Kidney epithelial cell (primary cell): ENCODE measurements at regions not wholly inside any gene's neighbourhood (a gene's known extent, or its start where the extent isn't known, plus 50 kb on each side); places are given as distances from the start of the nearest gene placed in this dataset.

ENCODE experiments used
- DNase-seq: peaks from one replicate; pipeline ENCODE4 v3.0.0-alpha.2; 2010; ENCODE audit warnings: low read depth
- H3K27me3 ChIP-seq: 2 replicates; pipeline ENCODE4 v1.6.0; 2011; ENCODE audit warnings: low read length; ENCODE audit not compliant: control insufficient read depth, insufficient read depth
- H3K36me3 ChIP-seq: 2 replicates; pipeline ENCODE4 v1.5.1; 2011; ENCODE audit warnings: low read length; ENCODE audit not compliant: control insufficient read depth, insufficient read depth
- H3K4me3 ChIP-seq: 2 replicates; pipeline ENCODE4 v1.5.1; 2011; ENCODE audit warnings: low read depth, mild to moderate bottlenecking, control low read depth, low read length
- TF ChIP-seq, protein P1 (sequence below): IDR thresholded peaks from 2 replicates; pipeline ENCODE4 v1.5.1; 2011; ENCODE audit warnings: mild to moderate bottlenecking, moderate library complexity, low read length, control low read depth, inconsistent platforms; ENCODE audit not compliant: insufficient read depth, poor library complexity, severe bottlenecking

DNA sequence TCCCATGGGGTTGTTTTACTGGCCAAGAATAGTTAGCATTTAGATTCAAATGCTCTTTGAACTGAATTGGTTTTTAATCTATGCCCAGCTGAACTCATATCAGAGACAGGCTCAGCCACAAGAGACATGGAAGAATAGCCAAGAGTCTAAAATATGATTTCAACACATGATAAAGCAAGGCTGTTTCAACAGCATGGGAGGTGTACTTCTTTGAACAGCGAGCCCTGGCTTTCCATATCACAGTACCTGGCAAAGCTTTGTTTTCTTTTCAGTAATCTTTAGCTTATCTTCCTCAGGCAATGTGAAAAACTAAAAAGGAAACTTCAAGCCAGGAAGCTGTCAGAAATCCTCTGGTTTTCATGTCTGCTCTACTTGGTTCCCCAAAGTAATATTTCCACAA is 413.6 kb upstream of the ADAMTS9 start:
- H3K4me3 ChIP-seq, result no peak overlapping the region
- H3K27me3 ChIP-seq, result no peaks in the 10 kb centered on the region
- TF ChIP-seq, protein P1, sequence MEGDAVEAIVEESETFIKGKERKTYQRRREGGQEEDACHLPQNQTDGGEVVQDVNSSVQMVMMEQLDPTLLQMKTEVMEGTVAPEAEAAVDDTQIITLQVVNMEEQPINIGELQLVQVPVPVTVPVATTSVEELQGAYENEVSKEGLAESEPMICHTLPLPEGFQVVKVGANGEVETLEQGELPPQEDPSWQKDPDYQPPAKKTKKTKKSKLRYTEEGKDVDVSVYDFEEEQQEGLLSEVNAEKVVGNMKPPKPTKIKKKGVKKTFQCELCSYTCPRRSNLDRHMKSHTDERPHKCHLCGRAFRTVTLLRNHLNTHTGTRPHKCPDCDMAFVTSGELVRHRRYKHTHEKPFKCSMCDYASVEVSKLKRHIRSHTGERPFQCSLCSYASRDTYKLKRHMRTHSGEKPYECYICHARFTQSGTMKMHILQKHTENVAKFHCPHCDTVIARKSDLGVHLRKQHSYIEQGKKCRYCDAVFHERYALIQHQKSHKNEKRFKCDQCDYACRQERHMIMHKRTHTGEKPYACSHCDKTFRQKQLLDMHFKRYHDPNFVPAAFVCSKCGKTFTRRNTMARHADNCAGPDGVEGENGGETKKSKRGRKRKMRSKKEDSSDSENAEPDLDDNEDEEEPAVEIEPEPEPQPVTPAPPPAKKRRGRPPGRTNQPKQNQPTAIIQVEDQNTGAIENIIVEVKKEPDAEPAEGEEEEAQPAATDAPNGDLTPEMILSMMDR, result no peak
- H3K36me3 ChIP-seq, result no peaks in the 10 kb centered on the region
- DNase-seq, result no peak

DNA sequence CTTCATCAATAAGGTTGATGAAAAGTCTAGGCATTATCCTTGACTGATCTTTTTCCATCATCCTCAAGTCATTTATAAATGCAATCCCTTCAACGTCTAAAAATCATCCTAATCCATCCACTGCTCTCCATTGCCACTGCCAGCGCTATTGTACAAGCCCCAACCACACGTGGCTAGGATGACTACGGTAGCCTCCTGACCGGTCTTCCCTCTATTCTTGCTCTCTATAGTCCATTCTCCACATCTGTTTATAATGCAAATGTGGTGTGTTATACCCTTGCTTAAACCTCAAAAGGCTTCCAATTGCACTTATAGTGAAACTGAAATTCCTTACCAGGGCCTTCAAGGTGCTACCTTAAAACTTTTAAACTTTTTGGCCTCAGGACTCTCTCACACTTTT is 410.6 kb upstream of the ADAMTS9 start:
- no peaks in the 10 kb centered on the region for H3K36me3 ChIP-seq
- TF ChIP-seq, protein P1, result no peak
- no peak overlapping the region for H3K4me3 ChIP-seq
- DNase-seq, result no peak
- no peaks in the 10 kb centered on the region for H3K27me3 ChIP-seq

DNA sequence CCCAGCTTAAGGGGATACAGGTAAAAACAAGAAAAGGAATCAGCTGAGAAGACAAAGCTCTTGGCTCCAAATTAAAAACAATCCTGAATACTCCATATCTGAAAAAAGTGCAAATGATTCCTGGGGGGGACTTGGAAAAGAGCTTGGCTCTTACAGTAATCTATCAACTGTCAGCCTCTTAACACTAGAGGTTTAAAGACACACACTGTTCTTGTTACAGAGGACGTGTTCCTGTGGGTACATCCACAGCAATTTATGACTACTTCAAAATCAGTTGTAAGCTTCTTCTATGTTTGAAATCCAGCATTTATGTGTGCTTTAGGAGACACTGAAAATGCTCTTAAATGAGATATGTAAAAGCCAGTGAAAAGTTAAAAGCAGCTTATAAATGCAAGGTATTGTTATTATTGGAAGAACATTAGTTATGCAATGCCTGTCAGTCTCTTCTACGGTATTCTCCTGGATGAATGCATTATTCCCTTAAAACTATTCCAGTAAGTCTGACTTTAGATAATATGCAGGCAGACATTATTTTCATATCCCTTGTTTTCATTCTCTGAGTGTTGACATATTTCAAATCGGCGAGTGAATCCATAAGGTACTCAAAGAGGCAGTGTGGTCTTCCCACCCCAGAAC is 408.4 kb upstream of the ADAMTS9 start:
- TF ChIP-seq, protein P1, result no peak
- Histone ChIP-seq H3K4me3 (no peak overlapping the region), H3K27me3 (no peaks in the 10 kb centered on the region), H3K36me3 (no peaks in the 10 kb centered on the region)
- no peak for DNase-seq

DNA sequence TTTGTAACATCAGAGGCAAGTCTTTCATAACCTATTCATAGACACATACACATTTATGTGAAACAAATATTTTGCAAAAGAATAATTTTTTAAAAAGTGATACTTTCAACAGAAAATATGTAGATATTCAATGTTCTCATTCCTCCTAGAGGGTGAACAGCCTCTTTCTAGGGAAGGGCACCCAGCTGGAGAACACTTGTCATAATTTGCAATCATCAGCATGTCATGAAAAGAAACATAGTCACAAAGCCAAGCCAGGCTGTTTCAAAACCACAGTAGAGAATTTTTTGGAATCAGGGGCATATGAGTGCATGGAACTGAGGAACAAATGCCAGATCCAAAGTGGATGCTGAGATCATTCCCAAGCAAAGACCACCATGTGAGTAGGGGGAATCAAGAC is 406.9 kb upstream of the ADAMTS9 start:
- Histone ChIP-seq H3K27me3 (no peaks in the 10 kb centered on the region), H3K4me3 (no peak overlapping the region), H3K36me3 (no peaks in the 10 kb centered on the region)
- TF ChIP-seq, protein P1, result no peak
- DNase-seq, result no peak

DNA sequence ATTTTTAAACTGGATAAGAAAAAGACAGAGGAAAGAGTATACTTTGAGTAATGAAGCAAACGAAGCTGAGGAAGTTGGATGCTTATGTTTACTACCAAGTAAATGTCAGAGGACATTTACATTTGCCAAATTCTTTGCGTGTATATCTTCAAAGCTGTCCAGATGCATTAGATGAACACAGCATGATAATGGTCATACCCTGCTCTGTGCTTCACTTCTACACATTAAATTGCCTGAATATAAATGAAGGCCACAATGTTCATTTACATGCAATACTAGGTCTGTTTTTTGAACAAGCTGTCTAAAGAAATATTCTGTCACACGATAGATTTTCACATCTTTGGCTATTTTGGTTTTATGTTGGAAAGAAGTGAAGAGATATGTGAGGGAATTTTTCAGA is 405.8 kb upstream of the ADAMTS9 start:
- Histone ChIP-seq H3K36me3 (no peaks in the 10 kb centered on the region), H3K4me3 (no peak overlapping the region), H3K27me3 (no peaks in the 10 kb centered on the region)
- DNase-seq, result no peak
- TF ChIP-seq, protein P1, result no peak

DNA sequence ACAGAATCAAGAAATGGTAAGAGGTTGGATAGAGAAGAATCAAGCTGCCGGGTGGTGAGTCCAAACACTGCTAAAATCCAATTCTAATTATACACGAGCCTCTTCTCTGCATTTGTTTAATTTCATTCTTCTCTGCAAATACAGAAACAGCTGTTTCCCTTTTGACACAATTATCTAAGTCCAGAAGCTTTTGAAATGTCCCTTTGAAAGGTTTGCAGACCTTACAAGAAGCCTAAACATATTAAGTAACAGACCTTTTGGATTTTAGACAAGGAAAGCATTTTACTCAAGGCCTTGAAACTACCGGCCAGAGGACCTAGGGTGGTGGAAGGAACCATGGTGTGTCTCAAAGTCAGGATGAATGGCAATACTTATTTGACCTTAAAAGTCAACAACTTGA is 403.8 kb upstream of the ADAMTS9 start:
- TF ChIP-seq, protein P1, result no peak
- no peak for DNase-seq
- Histone ChIP-seq H3K4me3 (no peak overlapping the region), H3K27me3 (no peaks in the 10 kb centered on the region), H3K36me3 (no peaks in the 10 kb centered on the region)
